Upper lobe of left lung (tissue), 4 donors: ENCODE measurements at regions not wholly inside any gene's neighbourhood (a gene's known extent, or its start where the extent isn't known, plus 50 kb on each side); places are given as distances from the start of the nearest gene placed in this dataset.

Experiments used
- EP300 ChIP-seq, 4 donors: sonication (generic); formaldehyde crosslinking; IDR thresholded peaks; one replicate each; pipeline ENCODE4 v1.5.1; 2017; ENCODE audit warnings: antibody characterized with exemption in 4 of 4, control low read depth in 2 of 4
- POLR2A ChIP-seq, 4 donors: fragments of 450-650 bp; IDR thresholded peaks; one replicate each; pipeline ENCODE4 v1.5.1; 2016 to 2017; ENCODE audit warnings: antibody characterized with exemption in 4 of 4, mild to moderate bottlenecking in 2 of 4
- TF ChIP-seq, protein P1 (sequence below), 6 experiments: fragments of 450-650 bp in 4 of 6; fragments of 200-600 bp in 2 of 6; sonication (generic) in 2 of 6; IDR thresholded peaks; one replicate each; pipeline ENCODE4 v1.5.1; 2016 to 2019; ENCODE audit warnings: antibody characterized with exemption in 6 of 6

- TF ChIP-seq, protein P1, sequence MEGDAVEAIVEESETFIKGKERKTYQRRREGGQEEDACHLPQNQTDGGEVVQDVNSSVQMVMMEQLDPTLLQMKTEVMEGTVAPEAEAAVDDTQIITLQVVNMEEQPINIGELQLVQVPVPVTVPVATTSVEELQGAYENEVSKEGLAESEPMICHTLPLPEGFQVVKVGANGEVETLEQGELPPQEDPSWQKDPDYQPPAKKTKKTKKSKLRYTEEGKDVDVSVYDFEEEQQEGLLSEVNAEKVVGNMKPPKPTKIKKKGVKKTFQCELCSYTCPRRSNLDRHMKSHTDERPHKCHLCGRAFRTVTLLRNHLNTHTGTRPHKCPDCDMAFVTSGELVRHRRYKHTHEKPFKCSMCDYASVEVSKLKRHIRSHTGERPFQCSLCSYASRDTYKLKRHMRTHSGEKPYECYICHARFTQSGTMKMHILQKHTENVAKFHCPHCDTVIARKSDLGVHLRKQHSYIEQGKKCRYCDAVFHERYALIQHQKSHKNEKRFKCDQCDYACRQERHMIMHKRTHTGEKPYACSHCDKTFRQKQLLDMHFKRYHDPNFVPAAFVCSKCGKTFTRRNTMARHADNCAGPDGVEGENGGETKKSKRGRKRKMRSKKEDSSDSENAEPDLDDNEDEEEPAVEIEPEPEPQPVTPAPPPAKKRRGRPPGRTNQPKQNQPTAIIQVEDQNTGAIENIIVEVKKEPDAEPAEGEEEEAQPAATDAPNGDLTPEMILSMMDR (IDR thresholded peaks at IDR 0.05), result no peak
- TF ChIP-seq EP300 (IDR thresholded peaks at IDR 0.05) (no peak), POLR2A (IDR thresholded peaks at IDR 0.05) (no peak)
Observed at GRCh38 chr17:68135141-68135887, 99.8 kb downstream of the KPNA2 start.
